ENCODE measurements at regions not wholly inside any gene's neighbourhood (a gene's known extent, or its start where the extent isn't known, plus 50 kb on each side); places are given as distances from the start of the nearest gene placed in this dataset.

GRCh38 chrX:80331285-80331684 is 89.0 kb upstream of the TENT5D start:
- ChIA-PET CTCF (ENCODE audit: unreplicated experiment) (no interaction called here), POLR2A (no interaction called here)
- no peaks in the 10 kb centered on the region for H3K79me2 ChIP-seq (ENCODE audit: insufficient read depth, low read depth, low read length)
- no peak overlapping the region for H2AFZ ChIP-seq (ENCODE audit: low read length)
- no peaks in the 10 kb centered on the region for H3K36me3 ChIP-seq (ENCODE audit: insufficient read depth, low read length)
- H3K4me2 ChIP-seq (ENCODE audit: low read length): no peak overlapping the region
- no peaks in the 10 kb centered on the region for H3K9me3 ChIP-seq (ENCODE audit: low read length)
- H3K4me3 ChIP-seq (ENCODE audit: low read depth, low read length, poor library complexity, severe bottlenecking): no peak overlapping the region
- H4K20me1 ChIP-seq (ENCODE audit: insufficient read depth, low read length): no peaks in the 10 kb centered on the region
- intact Hi-C loops (cut with micrococcal nuclease; ENCODE audit: unreplicated experiment): no loop called here
- BruUV-seq (replicated peaks): no TSS peak
- no peak for TF ChIP-seq EZH2phosphoT487 (IDR thresholded peaks at IDR 0.05; ENCODE audit: borderline replicate concordance, low read depth, low read length)
- TF ChIP-seq CTCF (conservative IDR thresholded peaks at IDR 0.05; ENCODE audit: low read length): no peak
- no peaks in the 10 kb centered on the region for H3K9me2 ChIP-seq (ENCODE audit: insufficient read depth, low read length)
- no peak overlapping the region for H3K27ac ChIP-seq (ENCODE audit: low read depth, low read length, poor library complexity, severe bottlenecking)
- H3K4me1 ChIP-seq (ENCODE audit: insufficient read depth, low read length, poor library complexity, severe bottlenecking): no peaks in the 10 kb centered on the region
- no peak for DNase-seq (ENCODE audit: low spot score)

GRCh38 chrX:80334583-80334982 is 85.7 kb upstream of the TENT5D start:
- no peaks in the 10 kb centered on the region for H3K36me3 ChIP-seq (ENCODE audit: insufficient read depth, low read length)
- no peak overlapping the region for H2AFZ ChIP-seq (ENCODE audit: low read length)
- no peaks in the 10 kb centered on the region for H3K79me2 ChIP-seq (ENCODE audit: insufficient read depth, low read depth, low read length)
- no peaks in the 10 kb centered on the region for H4K20me1 ChIP-seq (ENCODE audit: insufficient read depth, low read length)
- ChIA-PET POLR2A (interaction anchor here (0.5 kb wide), 1 partner anchor 758 kb away, joined by 3 read pairs; no protein-coding TSS in a partner anchor), CTCF (ENCODE audit: unreplicated experiment) (no interaction called here)
- no peaks in the 10 kb centered on the region for H3K9me3 ChIP-seq (ENCODE audit: low read length)
- BruUV-seq (replicated peaks): no TSS peak
- H3K4me1 ChIP-seq (ENCODE audit: insufficient read depth, low read length, poor library complexity, severe bottlenecking): no peaks in the 10 kb centered on the region
- H3K27ac ChIP-seq (ENCODE audit: low read depth, low read length, poor library complexity, severe bottlenecking): no peak overlapping the region
- H3K4me3 ChIP-seq (ENCODE audit: low read depth, low read length, poor library complexity, severe bottlenecking): no peak overlapping the region
- H3K9me2 ChIP-seq (ENCODE audit: insufficient read depth, low read length): no peaks in the 10 kb centered on the region
- DNase-seq (ENCODE audit: low spot score): no peak
- no peak for TF ChIP-seq CTCF (conservative IDR thresholded peaks at IDR 0.05; ENCODE audit: low read length)
- no peak for TF ChIP-seq EZH2phosphoT487 (IDR thresholded peaks at IDR 0.05; ENCODE audit: borderline replicate concordance, low read depth, low read length)
- H3K4me2 ChIP-seq (ENCODE audit: low read length): no peak overlapping the region
- intact Hi-C loops (cut with micrococcal nuclease; ENCODE audit: unreplicated experiment): no loop called here

- Histone ChIP-seq H3K9me2 (ENCODE audit: insufficient read depth, low read length) (no peaks in the 10 kb centered on the region), H3K4me2 (ENCODE audit: low read length) (no peak overlapping the region), H3K4me3 (ENCODE audit: low read depth, low read length, poor library complexity, severe bottlenecking) (no peak overlapping the region), H3K9me3 (ENCODE audit: low read length) (no peaks in the 10 kb centered on the region), H3K27ac (ENCODE audit: low read depth, low read length, poor library complexity, severe bottlenecking) (no peak overlapping the region), H2AFZ (ENCODE audit: low read length) (no peak overlapping the region), H3K79me2 (ENCODE audit: insufficient read depth, low read depth, low read length) (no peaks in the 10 kb centered on the region), H3K4me1 (ENCODE audit: insufficient read depth, low read length, poor library complexity, severe bottlenecking) (no peaks in the 10 kb centered on the region), H4K20me1 (ENCODE audit: insufficient read depth, low read length) (no peaks in the 10 kb centered on the region), H3K36me3 (ENCODE audit: insufficient read depth, low read length) (no peaks in the 10 kb centered on the region)
- no peak for DNase-seq (ENCODE audit: low spot score)
- no TSS peak for BruUV-seq (replicated peaks)
- intact Hi-C loops (cut with micrococcal nuclease; ENCODE audit: unreplicated experiment): no loop called here
- TF ChIP-seq EZH2phosphoT487 (IDR thresholded peaks at IDR 0.05; ENCODE audit: borderline replicate concordance, low read depth, low read length) (no peak), CTCF (conservative IDR thresholded peaks at IDR 0.05; ENCODE audit: low read length) (no peak)
- CTCF ChIA-PET (ENCODE audit: unreplicated experiment): no interaction called here
- POLR2A ChIA-PET: interaction anchor here (0.5 kb wide), 1 partner anchor 758 kb away, joined by 3 read pairs; no protein-coding TSS in a partner anchor
These were observed 85.0 kb upstream of the TENT5D start for GRCh38 chrX:80335062-80335830.
